Aorta (tissue), 5 donors: ENCODE measurements at regions not wholly inside any gene's neighbourhood (a gene's known extent, or its start where the extent isn't known, plus 50 kb on each side); places are given as distances from the start of the nearest gene placed in this dataset.
"Not testable (repeated sequence)": the region's sequence is repeated elsewhere in the genome, so short reads cannot be mapped to it uniquely, and the experiment has no call there.

Experiments
- ATAC-seq: fragments of 200-7000 bp; cut with Tn5 transposase; one replicate; pipeline ENCODE4 v1.9.1; 2022; ENCODE audit warnings: moderate library complexity; ENCODE audit not compliant: low FRiP score
- DNase-seq, 2 donors: peaks; one replicate each; pipeline ENCODE4 v3.0.0-alpha.2; 2020
- H3K27ac ChIP-seq, 2 donors: one replicate each; pipeline ENCODE4 v1.5.1; 2013; ENCODE audit warnings: low read length in 2 of 2, mild to moderate bottlenecking in 2 of 2, moderate library complexity in 2 of 2, control low read depth in 1 of 2, inconsistent platforms in 1 of 2, low read depth in 1 of 2
- H3K27me3 ChIP-seq, 2 donors: one replicate each; pipeline ENCODE4 v1.6.1; 2013; ENCODE audit warnings: control low read depth in 1 of 2, low read length in 1 of 2, mild to moderate bottlenecking in 1 of 2, moderate library complexity in 1 of 2; ENCODE audit not compliant: insufficient read depth in 2 of 2, control insufficient read depth in 1 of 2
- H3K36me3 ChIP-seq, 2 donors: one replicate each; pipeline ENCODE4 v1.6.1; 2013; ENCODE audit warnings: control low read depth in 1 of 2, low read length in 1 of 2, mild to moderate bottlenecking in 1 of 2; ENCODE audit not compliant: insufficient read depth in 2 of 2, control insufficient read depth in 1 of 2
- H3K4me1 ChIP-seq, 2 donors: one replicate each; pipeline ENCODE4 v1.6.1; 2013; ENCODE audit warnings: low read length in 2 of 2, control low read depth in 1 of 2, mild to moderate bottlenecking in 1 of 2, moderate library complexity in 1 of 2; ENCODE audit not compliant: insufficient read depth in 2 of 2, control insufficient read depth in 1 of 2
- H3K4me3 ChIP-seq, 2 donors: one replicate each; pipeline ENCODE4 v1.5.1; 2013; ENCODE audit warnings: low read length in 2 of 2, control low read depth in 1 of 2, mild to moderate bottlenecking in 1 of 2
- H3K9me3 ChIP-seq: one replicate; pipeline ENCODE4 v1.6.1; 2013; ENCODE audit warnings: mild to moderate bottlenecking, low read length; ENCODE audit not compliant: control insufficient read depth
- WGBS, 2 donors: extraction: QIAGEN DNeasy Blood & Tissue Kit; methylation state at CpG; one replicate each; pipeline ENCODE4 v1.1.7; 2013; 5-methylcytosine and 5-hydroxymethylcytosine counted together
- intact Hi-C, 2 donors: fragments of 100-400 bp; cut with DNase I; formaldehyde crosslinking; loops; one replicate each; pipeline versions ENCODE4 v1.14.2 to v1.15.0; 2022
- donor health status: healthy with polysubstance abuse.
- donor health status: Bipolar disorder and iron deficiency.
- donor health status: DM: no; HTN: no; CAD: no.
- donor health status: DM: no; HTN: no; CAD: no.
- donor health status: DM: yes; HTN: yes; CAD: no.

DNA sequence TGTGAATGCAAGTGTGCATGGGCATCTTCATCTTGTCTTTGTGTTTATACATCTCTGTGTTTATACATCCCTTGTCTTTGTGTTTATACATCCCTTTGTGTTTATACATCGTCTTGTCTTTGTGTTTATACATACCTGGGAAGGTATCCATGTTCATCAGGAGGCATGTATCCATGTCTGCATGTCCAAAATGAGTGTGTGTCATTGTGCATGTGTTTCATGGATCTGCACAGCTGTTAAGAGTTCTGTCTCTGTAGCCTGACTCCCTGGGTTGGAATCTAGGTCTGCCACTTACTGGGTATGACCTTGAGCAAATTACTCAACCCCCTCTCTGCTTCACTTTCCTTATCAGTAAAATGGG lies 50.1 kb upstream of the SIRPA start:
- DNase-seq (no peak), ATAC-seq (no peak)
- intact Hi-C loops, result no loop called here
- no peaks in the 10 kb centered on the region for H3K36me3 ChIP-seq
- no peaks in the 10 kb centered on the region for H3K4me1 ChIP-seq
- H3K9me3 ChIP-seq, result no peaks in the 10 kb centered on the region
- 41 to 47% methylated on average over 1 of the region's 1 CpG for WGBS, 2 donors
- H3K27me3 ChIP-seq, result no peaks in the 10 kb centered on the region
- H3K27ac ChIP-seq, result no peak overlapping the region
- H3K4me3 ChIP-seq, result no peak overlapping the region

GRCh38 chr20:1844325-1845162 lies 50.7 kb upstream of the SIRPA start:
- ATAC-seq (peak; percentile 57), DNase-seq (peak in 1 of 2 donors; percentile 85)
- WGBS, 2 donors, result 27 to 33% methylated on average over 10 of the region's 10 CpGs
- no peaks in the 10 kb centered on the region for H3K27me3 ChIP-seq
- H3K27ac ChIP-seq, result no peak overlapping the region
- H3K4me1 ChIP-seq, result no peaks in the 10 kb centered on the region
- intact Hi-C loops, result no loop called here
- no peaks in the 10 kb centered on the region for H3K9me3 ChIP-seq
- H3K4me3 ChIP-seq, result no peak overlapping the region
- no peaks in the 10 kb centered on the region for H3K36me3 ChIP-seq

GRCh38 chr20:1842281-1842680 lies 52.9 kb upstream of the SIRPA start:
- ATAC-seq (no peak), DNase-seq (no peak)
- H3K4me1 ChIP-seq, result no peaks in the 10 kb centered on the region
- intact Hi-C loops, result no loop called here
- no peaks in the 10 kb centered on the region for H3K9me3 ChIP-seq
- H3K27me3 ChIP-seq, result no peaks in the 10 kb centered on the region
- no peak overlapping the region for H3K27ac ChIP-seq
- WGBS, 2 donors, result 92 to 94% methylated on average over 7 of the region's 7 CpGs
- no peaks in the 10 kb centered on the region for H3K36me3 ChIP-seq
- no peak overlapping the region for H3K4me3 ChIP-seq

DNA sequence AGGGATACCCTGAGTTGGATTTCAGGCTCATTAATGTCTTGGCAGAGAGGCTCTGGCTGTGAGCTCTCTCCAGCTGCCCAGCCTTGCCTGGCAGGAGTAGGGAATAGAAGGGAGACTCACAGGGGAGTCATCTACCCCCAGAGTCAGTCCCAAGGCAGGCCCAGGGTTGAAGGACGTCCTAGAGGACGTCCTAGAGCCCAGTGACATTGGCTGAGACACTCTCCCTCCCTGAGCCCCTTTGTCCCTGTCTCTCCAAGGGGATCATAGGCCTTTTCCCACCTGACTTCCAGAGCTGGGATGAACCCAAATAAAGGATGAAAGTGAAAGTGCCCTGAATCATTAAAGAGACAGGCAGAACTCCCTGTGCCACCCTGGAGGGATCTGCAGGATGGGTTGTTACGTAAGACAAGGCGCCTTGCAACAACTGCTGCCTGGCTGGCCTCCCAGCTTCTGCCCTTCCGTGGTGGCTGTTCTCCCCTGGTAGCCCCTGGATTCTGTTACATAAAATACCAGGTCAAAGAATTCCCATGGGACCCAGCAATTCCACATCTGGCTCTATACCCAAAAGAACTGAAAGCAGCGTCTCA lies 53.6 kb upstream of the SIRPA start:
- H3K4me1 ChIP-seq, result no peaks in the 10 kb centered on the region
- ATAC-seq, result no peak
- 42 to 50% methylated on average over 6 of the region's 6 CpGs for WGBS, 2 donors
- intact Hi-C loops, result no loop called here
- H3K9me3 ChIP-seq, result no peaks in the 10 kb centered on the region
- H3K4me3 ChIP-seq, result no peak overlapping the region
- no peaks in the 10 kb centered on the region for H3K27me3 ChIP-seq
- DNase-seq, result peak in 1 of 2 donors; percentile 58
- no peaks in the 10 kb centered on the region for H3K36me3 ChIP-seq
- H3K27ac ChIP-seq, result no peak overlapping the region

- intact Hi-C loops, result no loop called here
- no peak overlapping the region for H3K27ac ChIP-seq
- no peaks in the 10 kb centered on the region for H3K4me1 ChIP-seq
- H3K27me3 ChIP-seq, result no peaks in the 10 kb centered on the region
- no peak overlapping the region for H3K4me3 ChIP-seq
- ATAC-seq (no peak), DNase-seq (no peak)
- H3K9me3 ChIP-seq, result no peaks in the 10 kb centered on the region
- H3K36me3 ChIP-seq, result no peaks in the 10 kb centered on the region
- WGBS, 2 donors, result 84 to 88% methylated on average over 7 of the region's 7 CpGs
These were observed 54.2 kb upstream of the SIRPA start for GRCh38 chr20:1840817-1841553.

GRCh38 chr20:1839376-1840317 lies 55.6 kb upstream of the SIRPA start:
- WGBS, 2 donors, result 90 to 93% methylated on average over 19 to 20 of the region's 23 CpGs
- H3K27ac ChIP-seq, DNase-seq, H3K27me3 ChIP-seq, intact Hi-C loops, H3K4me3 ChIP-seq, H3K4me1 ChIP-seq, ATAC-seq, H3K36me3 ChIP-seq, H3K9me3 ChIP-seq: not testable (repeated sequence)

GRCh38 chr20:1838556-1839279 lies 56.5 kb upstream of the SIRPA start:
- ATAC-seq, result no peak
- no peaks in the 10 kb centered on the region for H3K9me3 ChIP-seq
- DNase-seq, result no peak
- 27 to 42% methylated on average over 6 of the region's 6 CpGs for WGBS, 2 donors
- no peaks in the 10 kb centered on the region for H3K36me3 ChIP-seq
- H3K27ac ChIP-seq, result no peak overlapping the region
- H3K4me3 ChIP-seq, result no peak overlapping the region
- intact Hi-C loops, result no loop called here
- no peaks in the 10 kb centered on the region for H3K27me3 ChIP-seq
- no peaks in the 10 kb centered on the region for H3K4me1 ChIP-seq
